Urinary bladder (tissue), 3 donors: ENCODE measurements at regions not wholly inside any gene's neighbourhood (a gene's known extent, or its start where the extent isn't known, plus 50 kb on each side); places are given as distances from the start of the nearest gene placed in this dataset.

ENCODE experiments used
- DNase-seq: peaks from one replicate; pipeline ENCODE4 v3.0.0-alpha.2; 2015; ENCODE audit errors: extremely low spot score
- H3K27ac ChIP-seq: one replicate; pipeline ENCODE4 v1.5.1; 2013; ENCODE audit warnings: low read depth, mild to moderate bottlenecking, moderate library complexity
- H3K36me3 ChIP-seq: one replicate; pipeline ENCODE4 v1.6.1; 2013; ENCODE audit warnings: mild to moderate bottlenecking, moderate library complexity; ENCODE audit not compliant: insufficient read depth
- H3K4me1 ChIP-seq: one replicate; pipeline ENCODE4 v1.6.1; 2013; ENCODE audit warnings: mild to moderate bottlenecking, moderate library complexity; ENCODE audit not compliant: insufficient read depth
- H3K4me3 ChIP-seq: one replicate; pipeline ENCODE4 v1.5.1; 2013; ENCODE audit warnings: low read depth, low read length
- WGBS: extraction: QIAGEN DNeasy Blood & Tissue Kit; methylation state at CpG from one replicate; pipeline ENCODE4 v1.1.7; 2013; 5-methylcytosine and 5-hydroxymethylcytosine counted together
- donor health status: healthy with polysubstance abuse.
- donor health status: healthy.

GRCh38 chr4:104860238-104861123 is 286.2 kb upstream of the TET2 start:
- Histone ChIP-seq H3K36me3 (no peaks in the 10 kb centered on the region), H3K27ac (no peak overlapping the region), H3K4me3 (no peak overlapping the region), H3K4me1 (no peaks in the 10 kb centered on the region)
- WGBS = 23% methylated on average over 4 of the region's 4 CpGs
- peak; percentile 61 for DNase-seq

GRCh38 chr4:104866809-104867208 is 279.9 kb upstream of the TET2 start:
- Histone ChIP-seq H3K36me3 (no peaks in the 10 kb centered on the region), H3K27ac (no peak overlapping the region), H3K4me3 (no peak overlapping the region), H3K4me1 (no peaks in the 10 kb centered on the region)
- WGBS = 87% methylated on average over 4 of the region's 4 CpGs
- DNase-seq = no peak

- H3K4me1 ChIP-seq = no peaks in the 10 kb centered on the region
- no peaks in the 10 kb centered on the region for H3K36me3 ChIP-seq
- no peak overlapping the region for H3K4me3 ChIP-seq
- no peak overlapping the region for H3K27ac ChIP-seq
- no peak for DNase-seq
Measured at GRCh38 chr4:104868533-104868932, 278.1 kb upstream of the TET2 start.

- H3K4me3 ChIP-seq = no peak overlapping the region
- no peak for DNase-seq
- no peaks in the 10 kb centered on the region for H3K36me3 ChIP-seq
- no peak overlapping the region for H3K27ac ChIP-seq
- H3K4me1 ChIP-seq = no peaks in the 10 kb centered on the region
- WGBS = 91% methylated on average over 2 of the region's 2 CpGs
Measured at GRCh38 chr4:104868958-104869357, 277.7 kb upstream of the TET2 start.

GRCh38 chr4:104869831-104870230 is 276.8 kb upstream of the TET2 start:
- no peaks in the 10 kb centered on the region for H3K36me3 ChIP-seq
- no peak overlapping the region for H3K4me3 ChIP-seq
- DNase-seq = no peak
- no peaks in the 10 kb centered on the region for H3K4me1 ChIP-seq
- WGBS = 93% methylated on average over 1 of the region's 1 CpG
- H3K27ac ChIP-seq = no peak overlapping the region

GRCh38 chr4:104870495-104871233 is 276.0 kb upstream of the TET2 start:
- no peak overlapping the region for H3K27ac ChIP-seq
- H3K36me3 ChIP-seq = no peaks in the 10 kb centered on the region
- H3K4me3 ChIP-seq = no peak overlapping the region
- no peaks in the 10 kb centered on the region for H3K4me1 ChIP-seq
- WGBS = 47% methylated on average over 2 of the region's 2 CpGs
- DNase-seq = no peak

GRCh38 chr4:104878936-104879335 is 267.7 kb upstream of the TET2 start:
- no peak for DNase-seq
- no peak overlapping the region for H3K4me3 ChIP-seq
- H3K4me1 ChIP-seq = no peaks in the 10 kb centered on the region
- no peak overlapping the region for H3K27ac ChIP-seq
- no peaks in the 10 kb centered on the region for H3K36me3 ChIP-seq

GRCh38 chr4:104879367-104879766 is 267.3 kb upstream of the TET2 start:
- no peak for DNase-seq
- Histone ChIP-seq H3K36me3 (no peaks in the 10 kb centered on the region), H3K4me1 (no peaks in the 10 kb centered on the region), H3K27ac (no peak overlapping the region), H3K4me3 (no peak overlapping the region)
- WGBS = 49% methylated on average over 4 of the region's 4 CpGs

GRCh38 chr4:104879854-104880253 is 266.8 kb upstream of the TET2 start:
- no peak overlapping the region for H3K27ac ChIP-seq
- no peak overlapping the region for H3K4me3 ChIP-seq
- 95% methylated on average over 2 of the region's 2 CpGs for WGBS
- no peak for DNase-seq
- no peaks in the 10 kb centered on the region for H3K4me1 ChIP-seq
- H3K36me3 ChIP-seq = no peaks in the 10 kb centered on the region

GRCh38 chr4:104881136-104881886 is 265.4 kb upstream of the TET2 start:
- no peak overlapping the region for H3K4me3 ChIP-seq
- WGBS = 82% methylated on average over 1 of the region's 1 CpG
- H3K4me1 ChIP-seq = no peaks in the 10 kb centered on the region
- DNase-seq = no peak
- no peaks in the 10 kb centered on the region for H3K36me3 ChIP-seq
- H3K27ac ChIP-seq = no peak overlapping the region

GRCh38 chr4:104890598-104891275 is 255.9 kb upstream of the TET2 start:
- 46% methylated on average over 2 of the region's 2 CpGs for WGBS
- DNase-seq = no peak
- H3K4me3 ChIP-seq = no peak overlapping the region
- H3K4me1 ChIP-seq = no peaks in the 10 kb centered on the region
- H3K36me3 ChIP-seq = no peaks in the 10 kb centered on the region
- H3K27ac ChIP-seq = no peak overlapping the region

- no peaks in the 10 kb centered on the region for H3K36me3 ChIP-seq
- no peak overlapping the region for H3K27ac ChIP-seq
- 59% methylated on average over 2 of the region's 2 CpGs for WGBS
- no peak for DNase-seq
- no peaks in the 10 kb centered on the region for H3K4me1 ChIP-seq
- H3K4me3 ChIP-seq = no peak overlapping the region
Measured at GRCh38 chr4:104896660-104897645, 249.7 kb upstream of the TET2 start.
